ENCODE measurements at regions not wholly inside any gene's neighbourhood (a gene's known extent, or its start where the extent isn't known, plus 50 kb on each side); places are given as distances from the start of the nearest gene placed in this dataset.

DNA sequence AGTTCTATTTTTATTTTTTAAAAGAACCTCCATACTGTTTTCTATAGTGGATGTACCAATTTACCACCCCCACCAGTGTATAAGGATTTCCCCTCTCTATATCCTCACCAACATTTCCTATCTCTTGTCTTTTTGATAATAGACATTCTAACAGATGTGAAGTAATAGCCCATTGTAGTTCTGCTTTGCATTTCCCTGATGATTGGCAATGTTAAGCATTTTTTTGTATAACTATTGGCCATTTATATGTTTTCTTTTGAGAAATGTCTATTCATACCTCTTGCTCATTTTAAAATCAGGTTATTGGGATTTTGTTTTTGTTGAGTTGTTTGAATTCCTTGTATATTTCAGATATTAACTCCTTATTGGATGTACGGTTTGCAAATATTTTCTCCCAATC, 251.1 kb upstream of the HTR2C start:
- in situ Hi-C loops (cut with MboI; ENCODE audit: low sequenced_read_pairs in 4 of 4) (no loop called here), intact Hi-C loops (cut with DNase I; ENCODE audit: low total_unique reads) (no loop called here)
- Histone ChIP-seq H3K9me3 (no peaks in the 10 kb centered on the region), H3K27me3 (no peaks in the 10 kb centered on the region), H3K4me3 (no peak overlapping the region), H3K36me3 (no peaks in the 10 kb centered on the region), H3K27ac (no peak overlapping the region), H3K4me1 (no peaks in the 10 kb centered on the region)
- ATAC-seq = no peak
- TF ChIP-seq POLR2A (IDR thresholded peaks at IDR 0.05) = no peak
- no peak for TF ChIP-seq CTCF (IDR thresholded peaks at IDR 0.05 in 4 of 5, conservative IDR thresholded peaks at IDR 0.05 in 1 of 5)
- no peak for DNase-seq

DNA sequence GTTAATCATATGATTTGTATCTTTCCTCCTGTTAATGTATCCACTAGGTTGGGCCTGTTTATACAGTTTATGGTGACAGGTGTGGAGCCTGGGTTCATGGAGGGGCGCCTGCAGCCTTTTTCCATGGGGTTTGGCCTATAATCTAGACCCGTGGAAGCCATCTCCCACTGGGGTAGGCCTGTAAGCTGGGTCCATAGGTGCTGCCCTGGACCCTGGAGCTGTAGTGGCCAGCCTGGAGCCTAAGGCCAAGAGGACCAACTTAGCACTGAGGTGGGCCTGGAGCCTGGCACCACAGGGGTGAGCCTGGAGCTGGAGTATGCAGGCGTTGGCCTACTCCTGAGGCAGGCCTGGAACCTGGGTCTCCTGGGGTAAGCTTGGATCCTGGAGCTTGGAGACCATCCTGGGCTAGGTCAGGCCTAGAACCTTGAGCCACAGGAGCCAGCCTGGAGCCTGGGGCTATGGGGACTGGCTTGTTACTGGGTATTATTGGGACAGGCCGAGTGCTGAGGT, 249.4 kb upstream of the HTR2C start:
- Histone ChIP-seq H3K36me3 (no peaks in the 10 kb centered on the region), H3K4me1 (no peaks in the 10 kb centered on the region), H3K4me3 (no peak overlapping the region), H3K9me3 (no peaks in the 10 kb centered on the region), H3K27me3 (no peaks in the 10 kb centered on the region), H3K27ac (no peak overlapping the region)
- intact Hi-C loops (cut with DNase I; ENCODE audit: low total_unique reads) = no loop called here
- TF ChIP-seq POLR2A (IDR thresholded peaks at IDR 0.05) = no peak
- no peak for TF ChIP-seq CTCF (IDR thresholded peaks at IDR 0.05 in 4 of 5, conservative IDR thresholded peaks at IDR 0.05 in 1 of 5)
- no peak for ATAC-seq
- in situ Hi-C loops (cut with MboI; ENCODE audit: low sequenced_read_pairs in 4 of 4) = no loop called here
- DNase-seq = no peak

DNA sequence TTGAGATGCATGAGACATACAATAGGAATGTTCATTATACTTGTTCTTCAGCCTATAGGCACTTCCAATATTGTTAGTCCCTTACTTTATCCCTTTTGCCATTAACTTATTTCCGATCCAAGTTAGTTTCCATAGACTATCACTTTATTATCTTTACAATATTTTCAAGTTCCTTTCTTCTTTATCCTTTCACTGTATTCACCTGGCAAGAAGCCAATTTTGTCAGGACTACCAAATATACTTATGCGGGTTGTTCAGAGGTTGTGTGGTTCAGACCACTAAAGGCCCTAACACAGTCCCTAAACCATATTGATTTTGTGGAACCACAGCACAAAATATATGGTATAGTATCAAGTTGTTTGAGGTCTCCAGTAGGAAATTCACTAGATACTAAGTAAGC, 245.0 kb upstream of the HTR2C start:
- intact Hi-C loops (cut with DNase I; ENCODE audit: low total_unique reads) = no loop called here
- in situ Hi-C loops (cut with MboI; ENCODE audit: low sequenced_read_pairs in 4 of 4) = no loop called here
- TF ChIP-seq POLR2A (IDR thresholded peaks at IDR 0.05) = no peak
- TF ChIP-seq CTCF (IDR thresholded peaks at IDR 0.05 in 4 of 5, conservative IDR thresholded peaks at IDR 0.05 in 1 of 5) = no peak
- Histone ChIP-seq H3K4me1 (no peaks in the 10 kb centered on the region), H3K27me3 (no peaks in the 10 kb centered on the region), H3K36me3 (no peaks in the 10 kb centered on the region), H3K9me3 (no peaks in the 10 kb centered on the region), H3K4me3 (no peak overlapping the region), H3K27ac (no peak overlapping the region)
- ATAC-seq = no peak
- no peak for DNase-seq

- Histone ChIP-seq H3K9me3 (no peaks in the 10 kb centered on the region), H3K27ac (no peak overlapping the region), H3K36me3 (no peaks in the 10 kb centered on the region), H3K4me3 (no peak overlapping the region), H3K27me3 (peaks cover 0 to 12% (median 0%) of the 10 kb centered on the region in 3 donors), H3K4me1 (no peaks in the 10 kb centered on the region)
- TF ChIP-seq POLR2A (IDR thresholded peaks at IDR 0.05) (no peak), CTCF (IDR thresholded peaks at IDR 0.05 in 4 of 5, conservative IDR thresholded peaks at IDR 0.05 in 1 of 5) (peak in 2 of 5 experiments; percentile 5 to 10)
- in situ Hi-C loops (cut with MboI; ENCODE audit: low sequenced_read_pairs in 4 of 4) (no loop called here), intact Hi-C loops (cut with DNase I; ENCODE audit: low total_unique reads) (no loop called here)
- no peak for ATAC-seq
- DNase-seq = no peak
Measured at GRCh38 chrX:114344756-114345349, 239.0 kb upstream of the HTR2C start.

All from gastrocnemius medialis (tissue), 4 donors.